ENCODE measurements at regions not wholly inside any gene's neighbourhood (a gene's known extent, or its start where the extent isn't known, plus 50 kb on each side); places are given as distances from the start of the nearest gene placed in this dataset.

DNA sequence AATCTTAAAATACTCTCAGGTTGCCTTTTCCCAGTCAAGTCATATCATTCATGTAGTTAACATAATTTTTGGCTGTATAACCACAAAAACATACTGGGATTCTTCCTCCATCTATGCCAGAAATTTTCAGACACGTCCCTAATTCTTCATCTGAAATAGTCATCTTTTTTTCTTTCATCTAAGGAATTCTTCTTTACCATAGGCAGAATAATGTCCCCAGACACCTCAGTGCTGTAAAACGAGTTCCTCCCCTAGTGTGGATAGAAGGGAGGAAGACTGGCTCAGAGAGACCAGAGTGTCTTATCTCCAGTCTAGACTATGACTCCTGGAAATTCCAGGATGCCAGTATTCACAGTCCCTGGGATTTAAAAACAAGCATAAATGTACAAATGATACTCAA is 127.8 kb downstream of the MREG start:
- TF ChIP-seq CTCF (IDR thresholded peaks at IDR 0.05; ENCODE audit: low read length) (no peak), EZH2 (IDR thresholded peaks at IDR 0.05; ENCODE audit: borderline replicate concordance, low read length) (no peak)
